SH-SY5Y (cell line): ENCODE measurements at regions not wholly inside any gene's neighbourhood (a gene's known extent, or its start where the extent isn't known, plus 50 kb on each side); places are given as distances from the start of the nearest gene placed in this dataset.

Source experiments
- GATA2 ChIP-seq: IDR thresholded peaks from 2 replicates; pipeline ENCODE4 v1.6.1; 2011; ENCODE audit warnings: mild to moderate bottlenecking, low read depth, low read length
- GATA3 ChIP-seq: IDR thresholded peaks from 2 replicates; pipeline ENCODE4 v1.6.1; 2011; ENCODE audit warnings: low read depth, mild to moderate bottlenecking, low read length, moderate library complexity

- TF ChIP-seq GATA2 (no peak), GATA3 (no peak)
These were observed 110.7 kb upstream of the APCDD1 start for GRCh38 chr18:10343778-10344177.
